ENCODE measurements at regions not wholly inside any gene's neighbourhood (a gene's known extent, or its start where the extent isn't known, plus 50 kb on each side); places are given as distances from the start of the nearest gene placed in this dataset.

DNA sequence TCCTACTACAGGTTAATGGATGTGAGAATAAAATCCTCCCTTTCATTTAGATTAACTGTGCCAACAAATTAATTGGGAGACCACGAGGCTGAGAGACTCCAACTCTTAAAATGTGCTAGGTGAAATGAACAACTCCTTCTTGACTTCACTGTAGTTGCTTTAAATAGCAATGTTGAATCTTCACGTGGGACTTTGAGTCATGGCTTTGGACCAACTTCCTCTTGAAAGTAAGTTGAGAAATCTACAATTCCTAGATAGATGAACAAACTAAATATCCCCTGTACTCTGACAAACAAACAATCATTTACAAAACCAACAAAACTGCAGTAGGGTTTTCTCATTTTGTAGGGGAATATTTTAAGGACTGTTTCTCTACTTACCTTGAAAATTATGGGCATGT is 291.9 kb upstream of the SPRED2 start:
- H3K9me3 Mint-ChIP-seq (ENCODE audit: unreplicated experiment) = no peaks in the 10 kb centered on the region

DNA sequence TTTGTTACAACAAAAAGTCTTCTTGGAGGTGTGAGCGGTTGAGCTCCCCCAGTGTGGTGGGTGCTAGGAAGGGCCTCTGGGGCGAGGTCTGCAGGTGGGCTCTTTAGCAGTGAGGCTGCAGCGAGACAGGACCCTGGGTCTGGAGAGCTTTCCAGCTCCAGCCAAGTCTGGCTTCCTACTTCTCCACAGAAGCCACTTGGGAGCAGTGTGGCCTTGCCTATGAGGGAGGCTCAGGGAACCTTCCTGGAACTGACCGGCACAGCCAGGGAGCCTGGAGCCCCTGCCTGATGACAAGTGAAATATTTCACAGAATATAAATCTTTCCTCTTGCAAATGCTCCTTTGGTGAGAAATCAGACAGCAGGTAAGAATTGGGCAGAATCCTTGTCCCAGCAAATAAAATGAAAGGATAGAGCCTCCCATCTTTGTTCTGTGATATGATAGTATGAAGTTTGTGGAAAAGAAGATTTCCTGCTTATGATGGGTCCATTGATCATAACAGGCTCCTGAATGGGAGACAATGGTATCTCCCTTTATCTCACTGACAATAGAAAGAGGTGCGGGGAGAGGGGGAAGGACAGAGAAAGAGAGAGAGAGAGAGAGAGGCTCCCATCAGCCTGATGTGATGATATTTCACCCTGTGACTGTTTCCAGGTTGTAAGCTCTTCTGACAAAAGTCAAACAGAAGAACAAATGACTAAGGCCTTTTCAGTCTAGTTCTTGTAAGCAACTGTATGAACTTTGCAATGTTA is 289.8 kb upstream of the SPRED2 start:
- DNase-seq (ENCODE audit: unreplicated experiment) = peak; percentile 35
- ChIA-PET CTCF (interaction anchor here (0.5 to 1.9 kb wide), 13 partner anchors 8 to 1739 kb away, joined by 3 to 7 read pairs (median 3); no protein-coding TSS in a partner anchor), POLR2A (interaction anchor here (0.9 to 1.4 kb wide), 2 partner anchors 13 to 712 kb away, joined by 3 read pairs; no protein-coding TSS in a partner anchor)
- Mint-ChIP-seq H3K36me3 (ENCODE audit: insufficient read depth, unreplicated experiment) (no peaks in the 10 kb centered on the region), H3K9me3 (ENCODE audit: unreplicated experiment) (no peaks in the 10 kb centered on the region), H3K4me1 (ENCODE audit: insufficient read depth, unreplicated experiment) (no peaks in the 10 kb centered on the region), H3K27me3 (ENCODE audit: insufficient read depth, unreplicated experiment) (no peaks in the 10 kb centered on the region), H3K27ac (ENCODE audit: low read depth, unreplicated experiment) (no peak overlapping the region), H3K4me3 (ENCODE audit: unreplicated experiment) (no peak overlapping the region)
- TF ChIP-seq, protein P1, sequence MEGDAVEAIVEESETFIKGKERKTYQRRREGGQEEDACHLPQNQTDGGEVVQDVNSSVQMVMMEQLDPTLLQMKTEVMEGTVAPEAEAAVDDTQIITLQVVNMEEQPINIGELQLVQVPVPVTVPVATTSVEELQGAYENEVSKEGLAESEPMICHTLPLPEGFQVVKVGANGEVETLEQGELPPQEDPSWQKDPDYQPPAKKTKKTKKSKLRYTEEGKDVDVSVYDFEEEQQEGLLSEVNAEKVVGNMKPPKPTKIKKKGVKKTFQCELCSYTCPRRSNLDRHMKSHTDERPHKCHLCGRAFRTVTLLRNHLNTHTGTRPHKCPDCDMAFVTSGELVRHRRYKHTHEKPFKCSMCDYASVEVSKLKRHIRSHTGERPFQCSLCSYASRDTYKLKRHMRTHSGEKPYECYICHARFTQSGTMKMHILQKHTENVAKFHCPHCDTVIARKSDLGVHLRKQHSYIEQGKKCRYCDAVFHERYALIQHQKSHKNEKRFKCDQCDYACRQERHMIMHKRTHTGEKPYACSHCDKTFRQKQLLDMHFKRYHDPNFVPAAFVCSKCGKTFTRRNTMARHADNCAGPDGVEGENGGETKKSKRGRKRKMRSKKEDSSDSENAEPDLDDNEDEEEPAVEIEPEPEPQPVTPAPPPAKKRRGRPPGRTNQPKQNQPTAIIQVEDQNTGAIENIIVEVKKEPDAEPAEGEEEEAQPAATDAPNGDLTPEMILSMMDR (IDR thresholded peaks at IDR 0.05; ENCODE audit: unreplicated experiment) = peak; percentile 44
- no TSS peak for BruUV-seq (replicated peaks)
- intact Hi-C loops (cut with micrococcal nuclease) = loop anchor here (2.0 to 5.0 kb wide), 2 partner anchors 705 to 853 kb away; no protein-coding TSS in a partner anchor

More for the DNA sequence above, 291.9 kb upstream of the SPRED2 start:
- Mint-ChIP-seq H3K27me3 (ENCODE audit: insufficient read depth, unreplicated experiment) (no peaks in the 10 kb centered on the region), H3K36me3 (ENCODE audit: insufficient read depth, unreplicated experiment) (no peaks in the 10 kb centered on the region), H3K27ac (ENCODE audit: low read depth, unreplicated experiment) (no peak overlapping the region), H3K4me3 (ENCODE audit: unreplicated experiment) (no peak overlapping the region), H3K4me1 (ENCODE audit: insufficient read depth, unreplicated experiment) (peaks cover 7% of the 10 kb centered on the region)
- intact Hi-C loops (cut with micrococcal nuclease) = loop anchor here (5.0 kb wide), 1 partner anchor 703 kb away; no protein-coding TSS in a partner anchor
- BruUV-seq (replicated peaks) = no TSS peak
- DNase-seq (ENCODE audit: unreplicated experiment) = no peak
- TF ChIP-seq, protein P1 (IDR thresholded peaks at IDR 0.05; ENCODE audit: unreplicated experiment) = no peak
- ChIA-PET POLR2A (no interaction called here), CTCF (interaction anchor here (1.9 kb wide), 1 partner anchor 709 kb away, joined by 7 read pairs; no protein-coding TSS in a partner anchor)

DNA sequence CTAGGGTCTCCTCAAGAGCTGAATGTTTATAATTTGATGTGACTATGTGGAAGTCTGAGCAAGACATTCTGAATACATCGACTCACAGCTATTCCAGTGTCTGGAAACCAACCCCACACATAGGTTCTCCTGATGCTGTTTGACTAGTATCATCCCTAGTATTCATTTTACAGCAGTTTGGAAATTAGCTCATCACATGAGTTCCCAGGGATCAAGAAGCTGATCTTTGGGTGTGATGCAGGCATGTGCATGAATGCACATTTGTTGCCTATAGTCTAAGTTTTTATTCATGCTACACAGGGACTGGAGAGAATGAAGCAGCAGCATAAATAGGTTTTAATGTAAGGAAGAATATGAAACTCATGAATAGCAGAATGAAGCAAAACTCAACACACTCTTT is 284.3 kb upstream of the SPRED2 start:
- no TSS peak for BruUV-seq (replicated peaks)
- no peaks in the 10 kb centered on the region for H3K4me1 Mint-ChIP-seq (ENCODE audit: insufficient read depth, unreplicated experiment)
- DNase-seq (ENCODE audit: unreplicated experiment) = no peak
- POLR2A ChIA-PET = interaction anchor here (0.6 kb wide), 1 partner anchor 839 kb away, joined by 3 read pairs; no protein-coding TSS in a partner anchor
- no peak overlapping the region for H3K4me3 Mint-ChIP-seq (ENCODE audit: unreplicated experiment)
- CTCF ChIA-PET = interaction anchor here (0.6 kb wide), 2 partner anchors 41 to 260 kb away, joined by 3 read pairs; no protein-coding TSS in a partner anchor
- intact Hi-C loops (cut with micrococcal nuclease) = no loop called here
- TF ChIP-seq, protein P1 (IDR thresholded peaks at IDR 0.05; ENCODE audit: unreplicated experiment) = no peak
- no peak overlapping the region for H3K27ac Mint-ChIP-seq (ENCODE audit: low read depth, unreplicated experiment)
- H3K27me3 Mint-ChIP-seq (ENCODE audit: insufficient read depth, unreplicated experiment) = no peaks in the 10 kb centered on the region
- no peaks in the 10 kb centered on the region for H3K9me3 Mint-ChIP-seq (ENCODE audit: unreplicated experiment)
- H3K36me3 Mint-ChIP-seq (ENCODE audit: insufficient read depth, unreplicated experiment) = no peaks in the 10 kb centered on the region

DNA sequence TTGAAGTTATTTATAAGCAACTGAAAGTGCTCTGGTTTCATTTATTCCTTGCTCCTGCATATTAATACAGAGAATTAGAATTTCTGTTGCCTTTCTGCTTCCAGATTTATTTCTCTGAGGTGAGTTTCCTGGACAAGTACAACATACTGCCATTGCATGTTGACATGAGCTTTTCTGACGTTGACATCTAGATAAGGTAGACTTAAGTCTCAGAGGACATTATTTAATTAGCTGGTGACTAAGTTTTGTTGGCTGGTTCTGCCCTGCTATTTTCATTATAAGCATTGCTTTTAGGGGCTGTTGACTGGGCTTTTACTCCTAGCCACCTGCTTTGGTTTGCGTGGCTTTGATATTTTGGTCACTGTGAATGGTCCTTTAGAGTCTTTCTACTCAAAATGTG is 282.9 kb upstream of the SPRED2 start:
- Mint-ChIP-seq H3K4me1 (ENCODE audit: insufficient read depth, unreplicated experiment) (peaks cover 5% of the 10 kb centered on the region), H3K36me3 (ENCODE audit: insufficient read depth, unreplicated experiment) (no peaks in the 10 kb centered on the region), H3K4me3 (ENCODE audit: unreplicated experiment) (no peak overlapping the region), H3K27me3 (ENCODE audit: insufficient read depth, unreplicated experiment) (no peaks in the 10 kb centered on the region), H3K27ac (ENCODE audit: low read depth, unreplicated experiment) (no peak overlapping the region), H3K9me3 (ENCODE audit: unreplicated experiment) (no peaks in the 10 kb centered on the region)
- no peak for DNase-seq (ENCODE audit: unreplicated experiment)
- intact Hi-C loops (cut with micrococcal nuclease) = no loop called here
- BruUV-seq (replicated peaks) = no TSS peak
- TF ChIP-seq, protein P1 (IDR thresholded peaks at IDR 0.05; ENCODE audit: unreplicated experiment) = no peak
- ChIA-PET CTCF (interaction anchor here (0.8 kb wide), 1 partner anchor 306 kb away, joined by 3 read pairs; no protein-coding TSS in a partner anchor), POLR2A (interaction anchor here (1.6 kb wide), 1 partner anchor 10 kb away, joined by 3 read pairs; no protein-coding TSS in a partner anchor)

All from MCF 10A (cell line).